ENCODE measurements at regions not wholly inside any gene's neighbourhood (a gene's known extent, or its start where the extent isn't known, plus 50 kb on each side); places are given as distances from the start of the nearest gene placed in this dataset.

GRCh38 chr2:175640655-175641054, 361.4 kb downstream of the LNPK start:
- no peak for TF ChIP-seq CTCF (IDR thresholded peaks at IDR 0.05)
- TF ChIP-seq POLR2A (IDR thresholded peaks at IDR 0.05; ENCODE audit: low read length): no peak
- TF ChIP-seq, protein P1, sequence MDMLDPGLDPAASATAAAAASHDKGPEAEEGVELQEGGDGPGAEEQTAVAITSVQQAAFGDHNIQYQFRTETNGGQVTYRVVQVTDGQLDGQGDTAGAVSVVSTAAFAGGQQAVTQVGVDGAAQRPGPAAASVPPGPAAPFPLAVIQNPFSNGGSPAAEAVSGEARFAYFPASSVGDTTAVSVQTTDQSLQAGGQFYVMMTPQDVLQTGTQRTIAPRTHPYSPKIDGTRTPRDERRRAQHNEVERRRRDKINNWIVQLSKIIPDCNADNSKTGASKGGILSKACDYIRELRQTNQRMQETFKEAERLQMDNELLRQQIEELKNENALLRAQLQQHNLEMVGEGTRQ (IDR thresholded peaks at IDR 0.05): no peak
- TF ChIP-seq, protein P2, sequence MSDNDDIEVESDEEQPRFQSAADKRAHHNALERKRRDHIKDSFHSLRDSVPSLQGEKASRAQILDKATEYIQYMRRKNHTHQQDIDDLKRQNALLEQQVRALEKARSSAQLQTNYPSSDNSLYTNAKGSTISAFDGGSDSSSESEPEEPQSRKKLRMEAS (IDR thresholded peaks at IDR 0.05): no peak
- TF ChIP-seq MAZ (IDR thresholded peaks at IDR 0.05; ENCODE audit: borderline replicate concordance, low read depth, low read length): no peak
